D721Med (cell line): ENCODE measurements at regions not wholly inside any gene's neighbourhood (a gene's known extent, or its start where the extent isn't known, plus 50 kb on each side); places are given as distances from the start of the nearest gene placed in this dataset.

ENCODE experiments used
- DNase-seq: peaks from one replicate; pipeline ENCODE4 v3.0.0; 2011; ENCODE audit warnings: low spot score; ENCODE audit not compliant: insufficient read length
- FAIRE-seq: peaks from 2 replicates; lab custom pipeline; 2011; peaks lifted over from hg19 to GRCh38; lab: Jason Lieb, UNC
- CTCF ChIP-seq: IDR thresholded peaks from 2 replicates; pipeline ENCODE4 v1.5.1; 2012; ENCODE audit warnings: mild to moderate bottlenecking, control low read depth; ENCODE audit not compliant: insufficient read depth; ENCODE audit errors: missing control alignments

GRCh38 chr1:87795615-87796337 lies 467.1 kb downstream of the LMO4 start:
- FAIRE-seq (no peak), DNase-seq (no peak)
- TF ChIP-seq CTCF, result no peak

- FAIRE-seq, result no peak
- no peak for TF ChIP-seq CTCF
- DNase-seq, result no peak
Observed at GRCh38 chr1:87796471-87796901, 467.8 kb downstream of the LMO4 start.

GRCh38 chr1:87799451-87799850 lies 470.8 kb downstream of the LMO4 start:
- FAIRE-seq (no peak), DNase-seq (no peak)
- TF ChIP-seq CTCF, result no peak

GRCh38 chr1:87800006-87800405 lies 471.3 kb downstream of the LMO4 start:
- FAIRE-seq (no peak), DNase-seq (no peak)
- TF ChIP-seq CTCF, result no peak

- FAIRE-seq (no peak), DNase-seq (no peak)
- no peak for TF ChIP-seq CTCF
Observed at GRCh38 chr1:87803375-87803774, 474.7 kb downstream of the LMO4 start.

GRCh38 chr1:87804128-87804527 lies 475.4 kb downstream of the LMO4 start:
- peak; percentile 32 for FAIRE-seq
- DNase-seq, result no peak
- no peak for TF ChIP-seq CTCF

GRCh38 chr1:87805666-87806378 lies 477.1 kb downstream of the LMO4 start:
- no peak for TF ChIP-seq CTCF
- DNase-seq, result no peak
- no peak for FAIRE-seq
